ENCODE measurements at regions not wholly inside any gene's neighbourhood (a gene's known extent, or its start where the extent isn't known, plus 50 kb on each side); places are given as distances from the start of the nearest gene placed in this dataset.

DNA sequence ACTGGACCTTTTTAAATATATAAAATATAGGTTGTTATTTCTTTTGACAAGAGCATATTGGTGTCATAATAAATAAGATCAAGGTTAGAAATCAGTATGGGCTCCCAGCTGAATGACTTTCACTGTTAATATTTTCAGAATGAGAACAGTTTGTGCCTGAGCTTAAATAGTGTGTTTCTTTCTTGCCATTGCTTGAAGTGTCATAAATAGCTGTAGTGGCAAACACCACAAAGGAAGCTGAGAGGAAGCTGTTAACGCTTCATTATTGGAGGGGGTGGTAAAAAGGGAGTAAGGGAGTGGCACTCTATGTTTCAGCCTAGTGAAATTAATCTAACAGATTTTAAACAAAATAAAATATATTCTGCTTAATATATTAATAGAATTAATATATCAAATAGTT lies 1089.8 kb upstream of the NCAM2 start:
- Mint-ChIP-seq H3K4me3 (no peak overlapping the region), H3K36me3 (ENCODE audit: low read depth) (no peaks in the 10 kb centered on the region), H3K27me3 (ENCODE audit: insufficient read depth) (no peaks in the 10 kb centered on the region), H3K27ac (no peak overlapping the region), H3K9me3 (peaks cover 28% of the 10 kb centered on the region), H3K4me1 (ENCODE audit: low read depth) (no peaks in the 10 kb centered on the region)
- no peak for DNase-seq
- TF ChIP-seq, protein P1, sequence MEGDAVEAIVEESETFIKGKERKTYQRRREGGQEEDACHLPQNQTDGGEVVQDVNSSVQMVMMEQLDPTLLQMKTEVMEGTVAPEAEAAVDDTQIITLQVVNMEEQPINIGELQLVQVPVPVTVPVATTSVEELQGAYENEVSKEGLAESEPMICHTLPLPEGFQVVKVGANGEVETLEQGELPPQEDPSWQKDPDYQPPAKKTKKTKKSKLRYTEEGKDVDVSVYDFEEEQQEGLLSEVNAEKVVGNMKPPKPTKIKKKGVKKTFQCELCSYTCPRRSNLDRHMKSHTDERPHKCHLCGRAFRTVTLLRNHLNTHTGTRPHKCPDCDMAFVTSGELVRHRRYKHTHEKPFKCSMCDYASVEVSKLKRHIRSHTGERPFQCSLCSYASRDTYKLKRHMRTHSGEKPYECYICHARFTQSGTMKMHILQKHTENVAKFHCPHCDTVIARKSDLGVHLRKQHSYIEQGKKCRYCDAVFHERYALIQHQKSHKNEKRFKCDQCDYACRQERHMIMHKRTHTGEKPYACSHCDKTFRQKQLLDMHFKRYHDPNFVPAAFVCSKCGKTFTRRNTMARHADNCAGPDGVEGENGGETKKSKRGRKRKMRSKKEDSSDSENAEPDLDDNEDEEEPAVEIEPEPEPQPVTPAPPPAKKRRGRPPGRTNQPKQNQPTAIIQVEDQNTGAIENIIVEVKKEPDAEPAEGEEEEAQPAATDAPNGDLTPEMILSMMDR (IDR thresholded peaks at IDR 0.05): no peak

DNA sequence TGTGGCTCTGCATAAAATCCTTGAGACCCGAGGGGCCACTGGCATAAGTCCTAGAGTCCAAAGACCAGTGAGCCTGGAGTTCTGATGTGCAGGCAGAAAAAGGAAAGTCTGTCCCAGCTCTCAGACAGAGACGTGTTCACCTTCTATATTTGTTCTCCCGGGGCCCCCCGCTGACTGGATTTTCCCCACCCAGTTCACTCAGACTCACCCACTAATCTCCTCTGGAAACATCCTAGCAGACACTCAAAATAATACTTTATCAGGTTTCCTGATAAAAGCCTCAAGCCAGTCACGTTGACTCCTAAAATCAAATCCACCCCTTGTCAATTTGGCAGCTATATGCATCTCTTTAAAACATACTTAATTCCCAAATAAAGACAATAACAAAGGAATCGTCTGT lies 1084.2 kb upstream of the NCAM2 start:
- Mint-ChIP-seq H3K27ac (no peak overlapping the region), H3K4me3 (no peak overlapping the region), H3K9me3 (peaks cover 38% of the 10 kb centered on the region), H3K36me3 (ENCODE audit: low read depth) (no peaks in the 10 kb centered on the region), H3K4me1 (ENCODE audit: low read depth) (no peaks in the 10 kb centered on the region), H3K27me3 (ENCODE audit: insufficient read depth) (no peaks in the 10 kb centered on the region; the same call in 1 of the 2 replicates)
- no peak for DNase-seq
- TF ChIP-seq, protein P1 (IDR thresholded peaks at IDR 0.05): no peak

DNA sequence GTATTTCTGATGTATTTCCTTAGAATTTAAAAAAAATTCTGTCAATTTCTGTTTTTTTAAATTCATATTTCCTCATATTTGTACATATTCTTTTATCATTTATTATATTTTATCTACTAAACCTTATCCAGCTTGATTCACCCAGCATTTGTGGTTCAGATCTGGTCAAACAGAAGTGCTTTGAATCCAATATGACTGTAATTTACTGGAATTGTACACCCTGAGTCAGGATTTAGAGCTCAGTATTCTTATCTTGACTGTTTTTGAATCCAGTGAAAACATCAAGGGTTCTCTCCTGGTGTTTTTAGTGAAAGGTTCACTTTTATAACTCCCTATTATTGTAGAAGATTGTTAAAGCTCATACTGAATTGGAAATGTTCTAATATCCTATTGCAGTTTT lies 1077.0 kb upstream of the NCAM2 start:
- no peaks in the 10 kb centered on the region for H3K4me1 Mint-ChIP-seq (ENCODE audit: low read depth)
- no peak overlapping the region for H3K4me3 Mint-ChIP-seq
- DNase-seq: no peak
- H3K27ac Mint-ChIP-seq: no peak overlapping the region
- H3K9me3 Mint-ChIP-seq: peaks cover 37% of the 10 kb centered on the region
- H3K27me3 Mint-ChIP-seq (ENCODE audit: insufficient read depth): no peaks in the 10 kb centered on the region; the same call in 1 of the 2 replicates
- TF ChIP-seq, protein P1 (IDR thresholded peaks at IDR 0.05): no peak
- no peaks in the 10 kb centered on the region for H3K36me3 Mint-ChIP-seq (ENCODE audit: low read depth)

DNA sequence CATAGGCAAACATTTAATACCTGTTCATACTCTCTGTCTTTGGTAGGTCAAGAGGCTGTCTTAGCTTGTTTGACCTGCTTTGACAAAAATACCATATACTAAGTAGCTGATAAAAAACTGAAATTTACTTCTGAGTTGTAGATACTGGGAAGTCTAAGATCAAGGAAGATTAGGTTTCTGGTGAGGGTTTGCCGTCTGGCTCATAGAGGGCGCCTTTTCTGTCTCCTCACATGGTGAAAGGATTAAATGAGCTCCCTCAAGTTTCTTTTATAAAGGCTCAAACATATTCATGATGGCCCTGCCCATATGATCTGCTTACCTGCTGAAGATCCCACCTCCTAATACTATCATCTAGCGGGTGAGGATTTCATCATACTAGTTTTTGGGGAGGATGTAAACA lies 1076.1 kb upstream of the NCAM2 start:
- no peak for DNase-seq
- H3K27ac Mint-ChIP-seq: no peak overlapping the region
- H3K4me3 Mint-ChIP-seq: no peak overlapping the region
- H3K4me1 Mint-ChIP-seq (ENCODE audit: low read depth): no peaks in the 10 kb centered on the region
- H3K36me3 Mint-ChIP-seq (ENCODE audit: low read depth): no peaks in the 10 kb centered on the region
- TF ChIP-seq, protein P1 (IDR thresholded peaks at IDR 0.05): no peak
- no peaks in the 10 kb centered on the region for H3K27me3 Mint-ChIP-seq (ENCODE audit: insufficient read depth)
- H3K9me3 Mint-ChIP-seq: peaks cover 30% of the 10 kb centered on the region

DNA sequence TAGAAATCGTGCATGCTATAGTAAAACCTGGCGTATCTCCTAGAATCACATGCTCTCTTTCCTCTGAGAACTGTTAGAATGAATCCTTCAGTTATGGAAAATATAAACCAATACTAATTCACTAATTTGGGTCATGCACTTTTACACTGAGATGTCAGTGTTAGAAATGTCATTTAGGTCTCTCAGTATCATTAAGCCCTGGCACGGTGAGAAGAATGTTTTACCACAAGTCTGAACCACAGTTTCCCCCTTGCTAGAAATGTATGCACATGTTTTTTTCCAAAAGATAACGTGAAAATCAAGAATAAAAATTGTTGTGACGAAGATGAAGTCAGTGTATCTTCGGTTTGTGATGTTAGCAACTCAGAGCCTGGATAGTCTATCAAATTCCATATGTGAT lies 1062.7 kb upstream of the NCAM2 start:
- 0 out of 2 replicates have a peak, but pooled peaks cover 6% of the 10 kb centered on the region for H3K36me3 Mint-ChIP-seq (ENCODE audit: low read depth)

More for the DNA sequence above, 1062.7 kb upstream of the NCAM2 start:
- TF ChIP-seq, protein P1 (IDR thresholded peaks at IDR 0.05): no peak
- Mint-ChIP-seq H3K4me1 (ENCODE audit: low read depth) (no peaks in the 10 kb centered on the region), H3K9me3 (peaks cover 41% of the 10 kb centered on the region), H3K4me3 (no peak overlapping the region), H3K27ac (no peak overlapping the region), H3K27me3 (ENCODE audit: insufficient read depth) (no peaks in the 10 kb centered on the region)
- no peak for DNase-seq

All from HFFc6 (cell line).